Hepatocyte (in vitro differentiated cells): ENCODE measurements at regions not wholly inside any gene's neighbourhood (a gene's known extent, or its start where the extent isn't known, plus 50 kb on each side); places are given as distances from the start of the nearest gene placed in this dataset.

Experiments used
- CTCF ChIP-seq: fragments of 200-600 bp; sonication (generic); IDR thresholded peaks from 2 replicates; pipeline ENCODE4 v1.5.1; 2016; ENCODE audit warnings: antibody characterized with exemption, mild to moderate bottlenecking; ENCODE audit not compliant: poor library complexity
- EZH2 ChIP-seq: fragments of 200-600 bp; sonication (generic); IDR thresholded peaks from 2 replicates; pipeline ENCODE4 v1.6.1; 2016; ENCODE audit warnings: antibody characterized with exemption, mild to moderate bottlenecking, borderline replicate concordance
- EZH2phosphoT487 ChIP-seq: fragments of 200-600 bp; sonication (generic); IDR thresholded peaks from one replicate; pipeline ENCODE4 v1.6.1; 2018; ENCODE audit warnings: antibody characterized with exemption, mild to moderate bottlenecking, low read depth, moderate library complexity; ENCODE audit not compliant: unreplicated experiment, severe bottlenecking

- TF ChIP-seq CTCF (no peak), EZH2 (no peak), EZH2phosphoT487 (no peak)
These were observed 61.5 kb upstream of the FKBP1C start for GRCh38 chr6:63149730-63150129.
